GM12878 (cell line): ENCODE measurements at regions not wholly inside any gene's neighbourhood (a gene's known extent, or its start where the extent isn't known, plus 50 kb on each side); places are given as distances from the start of the nearest gene placed in this dataset.

Experiments
- ATAC-seq: fragments of 200-7000 bp; cut with Tn5 transposase; 3 replicates; pipeline ENCODE4 v1.9.1; 2020; ENCODE audit warnings: mild to moderate bottlenecking, moderate library complexity
- BruUV-seq: library from RNA; stranded (reverse); fragments of 400-500 nt; replicated peaks from 2 replicates; lab custom pipeline; 2021; lab: Mats Ljungman, UMichigan
- CTCF ChIA-PET: fragments of 300-600 bp; sonication (Branson Sonifier 250); formaldehyde crosslinking; extraction: SDS; loops from one replicate; lab custom pipeline; 2021; ENCODE audit warnings: inconsistent platforms; lab: Yijun Ruan, JAX
- POLR2A ChIA-PET: fragments of 350-600 bp; formaldehyde crosslinking; extraction: SDS; loops from one replicate; lab custom pipeline; 2021; ENCODE audit warnings: inconsistent platforms; lab: Charles Lee
- RAD21 ChIA-PET: fragments of 300-600 bp; sonication (Branson Sonifier 250); formaldehyde crosslinking; loops from one replicate; lab custom pipeline; 2023; ENCODE audit warnings: antibody characterized with exemption; ENCODE audit not compliant: unreplicated experiment; lab: Charles Lee
- SMC1A ChIA-PET: fragments of 300-600 bp; sonication (Branson Sonifier 250); formaldehyde crosslinking; loops from one replicate; lab custom pipeline; 2023; ENCODE audit not compliant: unreplicated experiment, uncharacterized antibody; lab: Charles Lee
- DNase-seq: peaks from one replicate; pipeline ENCODE4 v3.0.0-alpha.2; 2011; ENCODE audit warnings: low read depth, low spot score
- FAIRE-seq: peaks from 3 replicates; lab custom pipeline; 2011; peaks lifted over from hg19 to GRCh38; lab: Jason Lieb, UNC
- H2AFZ ChIP-seq: 2 replicates; pipeline ENCODE4 v1.6.0; 2011; ENCODE audit warnings: low read depth, low read length, control low read depth; ENCODE audit not compliant: control insufficient read depth
- H3K27ac ChIP-seq: 2 replicates; pipeline ENCODE4 v1.5.1; 2011; ENCODE audit warnings: control low read depth; ENCODE audit not compliant: control insufficient read depth, insufficient read depth
- H3K27me3 ChIP-seq, 2 experiments: replicated peaks in 1 of 2; 2 replicates each; pipeline versions ENCODE4 v1.6.0 to v1.6.1; 2011; ENCODE audit warnings: low read length in 1 of 2; ENCODE audit not compliant: control insufficient read depth in 2 of 2, insufficient read depth in 2 of 2
- H3K36me3 ChIP-seq, 2 experiments: 2 replicates each; pipeline ENCODE4 v1.5.1; 2011; ENCODE audit warnings: low read length in 1 of 2; ENCODE audit not compliant: control insufficient read depth in 2 of 2, insufficient read depth in 2 of 2
- H3K4me1 ChIP-seq: 2 replicates; pipeline ENCODE4 v1.6.1; 2011; ENCODE audit warnings: mild to moderate bottlenecking, low read length, moderate library complexity, mixed read lengths; ENCODE audit not compliant: control insufficient read depth, insufficient read depth
- H3K4me2 ChIP-seq: 2 replicates; pipeline ENCODE4 v1.6.0; 2011; ENCODE audit warnings: control low read depth; ENCODE audit not compliant: control insufficient read depth, insufficient read depth
- H3K4me3 ChIP-seq: fragments of 200-600 bp; sonication (generic); 2 replicates; pipeline ENCODE4 v1.5.1; 2016
- H3K79me2 ChIP-seq: 2 replicates; pipeline ENCODE4 v1.6.0; 2011; ENCODE audit warnings: low read length; ENCODE audit not compliant: control insufficient read depth, insufficient read depth
- H3K9ac ChIP-seq: 2 replicates; pipeline ENCODE4 v1.8.0; 2011; ENCODE audit warnings: low read length, control low read depth, mixed read lengths; ENCODE audit not compliant: control insufficient read depth, insufficient read depth
- H3K9me3 ChIP-seq: replicated peaks from 3 replicates; pipeline ENCODE4 v1.5.1; 2011; ENCODE audit warnings: mild to moderate bottlenecking, low read length; ENCODE audit not compliant: control insufficient read depth, insufficient read depth
- H4K20me1 ChIP-seq: 2 replicates; pipeline ENCODE4 v1.6.0; 2011; ENCODE audit not compliant: control insufficient read depth, insufficient read depth
- HDGF ChIP-seq: fragments of 450-650 bp; IDR thresholded peaks from 2 replicates; pipeline ENCODE4 v1.6.1; 2016; ENCODE audit warnings: antibody characterized with exemption
- IKZF1 ChIP-seq: fragments of 450-650 bp; conservative IDR thresholded peaks from 2 replicates; pipeline ENCODE4 v1.6.1; 2017; ENCODE audit warnings: antibody characterized with exemption, mild to moderate bottlenecking
- MTA2 ChIP-seq: fragments of 450-650 bp; IDR thresholded peaks from 2 replicates; pipeline ENCODE4 v1.6.1; 2016; ENCODE audit warnings: low read depth, mild to moderate bottlenecking, moderate library complexity
- MXI1 ChIP-seq: fragments of 150-350 bp; IDR thresholded peaks from 2 replicates; pipeline ENCODE4 v1.6.1; 2011; ENCODE audit warnings: low read depth, mild to moderate bottlenecking, inconsistent platforms, low read length, improper control_type of control experiment
- NFXL1 ChIP-seq: fragments of 450-650 bp; IDR thresholded peaks from 2 replicates; pipeline ENCODE4 v1.6.1; 2017; ENCODE audit warnings: antibody characterized with exemption, mild to moderate bottlenecking, borderline replicate concordance
- NRF1 ChIP-seq: conservative IDR thresholded peaks from 2 replicates; pipeline ENCODE4 v1.6.1; 2011; ENCODE audit warnings: mild to moderate bottlenecking, low read depth, low read length, improper control_type of control experiment
- PML ChIP-seq: IDR thresholded peaks from 2 replicates; pipeline ENCODE4 v1.6.1; 2012; ENCODE audit warnings: low read length, inconsistent platforms
- POU2F2 ChIP-seq: IDR thresholded peaks from 3 replicates; pipeline ENCODE4 v1.6.1; 2011; ENCODE audit warnings: low read depth, mild to moderate bottlenecking, low read length, borderline replicate concordance
- RUNX3 ChIP-seq: IDR thresholded peaks from 2 replicates; pipeline ENCODE4 v1.6.1; 2012; ENCODE audit warnings: low read length, inconsistent platforms
- SRF ChIP-seq, 2 experiments: IDR thresholded peaks; 2 replicates each; pipeline ENCODE4 v1.6.1; 2011; ENCODE audit warnings: low read depth in 2 of 2, low read length in 2 of 2, mild to moderate bottlenecking in 1 of 2, moderate library complexity in 1 of 2
- TBL1XR1 ChIP-seq: IDR thresholded peaks from 2 replicates; pipeline ENCODE4 v1.6.1; 2012; ENCODE audit warnings: low read depth, low read length, improper control_type of control experiment
- WRNIP1 ChIP-seq: IDR thresholded peaks from 2 replicates; pipeline ENCODE4 v1.6.1; 2011; ENCODE audit warnings: low read depth, low read length, improper control_type of control experiment, borderline replicate concordance
- YY1 ChIP-seq: IDR thresholded peaks from 2 replicates; pipeline ENCODE4 v1.6.1; 2011; ENCODE audit warnings: low read depth, mild to moderate bottlenecking, low read length
- ZNF384 ChIP-seq: IDR thresholded peaks from 2 replicates; pipeline ENCODE4 v1.6.1; 2012; ENCODE audit warnings: low read depth, mild to moderate bottlenecking, low read length, improper control_type of control experiment, borderline replicate concordance
- in situ Hi-C: fragments of 300-500 bp; cut with MboI; formaldehyde crosslinking; loops from 9 replicates; pipeline ENCODE4 v1.14.3; 2018; ENCODE audit warnings: mixed read lengths
- intact Hi-C: fragments of 100-400 bp; cut with micrococcal nuclease; formaldehyde crosslinking; loops from one replicate; pipeline ENCODE4 v1.14.2; 2022; ENCODE audit not compliant: unreplicated experiment
- TF ChIP-seq, protein P1 (sequence below): IDR thresholded peaks from 2 replicates; pipeline ENCODE4 v1.6.1; 2012; ENCODE audit warnings: mild to moderate bottlenecking, low read depth, low read length
- TF ChIP-seq, protein P2 (sequence below): fragments of 450-650 bp; IDR thresholded peaks from 2 replicates; pipeline ENCODE4 v1.6.1; 2017; ENCODE audit warnings: borderline replicate concordance
- TF ChIP-seq, protein P3 (sequence below): IDR thresholded peaks from 2 replicates; pipeline ENCODE4 v1.6.1; 2011; ENCODE audit warnings: borderline replicate concordance, low read depth, mild to moderate bottlenecking, moderate library complexity, mixed read lengths, low read length; ENCODE audit not compliant: insufficient read depth; ENCODE audit errors: extremely low read length
- TF ChIP-seq, protein P4 (sequence below): fragments of 450-650 bp; IDR thresholded peaks from 2 replicates; pipeline ENCODE4 v1.6.1; 2017; ENCODE audit warnings: mild to moderate bottlenecking, low read depth, inconsistent platforms; ENCODE audit not compliant: poor library complexity, severe bottlenecking

DNA sequence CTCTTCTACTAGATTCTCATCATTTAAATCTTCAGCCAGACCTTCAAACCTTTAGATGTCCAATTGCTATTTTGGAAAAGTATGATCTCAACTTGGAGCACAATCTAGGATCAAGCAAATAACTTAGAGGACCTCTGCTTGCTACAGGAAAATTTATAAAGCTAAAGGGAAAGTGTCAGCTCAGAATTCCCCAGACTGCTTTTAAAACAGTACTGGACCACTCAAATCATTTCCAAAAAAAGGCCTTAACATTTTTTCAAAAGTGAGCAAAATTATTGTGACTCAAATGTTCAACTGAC lies 169.8 kb downstream of the PARM1 start:
- ChIA-PET CTCF (interaction anchor here (2.1 kb wide), 1 partner anchor 8 kb away, joined by 4 read pairs; no protein-coding TSS in a partner anchor), SMC1A (interaction anchor here (0.7 to 3.4 kb wide), 10 partner anchors 9 to 185 kb away, joined by 3 to 9 read pairs (median 4); partner anchors contain the start of gene PARM1), RAD21 (interaction anchor here (1.0 to 2.3 kb wide), 4 partner anchors 32 to 187 kb away, joined by 3 to 7 read pairs (median 3); no protein-coding TSS in a partner anchor), POLR2A (interaction anchor here (0.6 kb wide), 1 partner anchor 1941 kb away, joined by 4 read pairs; no protein-coding TSS in a partner anchor)
- Histone ChIP-seq H3K4me1 (peaks cover 34% of the 10 kb centered on the region), H3K4me3 (no peak overlapping the region), H3K4me2 (peak overlapping the region; percentile 53; the same call in 1 of the 2 replicates), H3K27me3 (no peaks in the 10 kb centered on the region), H3K36me3 (no peaks in the 10 kb centered on the region), H3K9ac (no peak overlapping the region), H4K20me1 (no peaks in the 10 kb centered on the region), H3K9me3 (no peaks in the 10 kb centered on the region), H2AFZ (no peak overlapping the region), H3K79me2 (no peaks in the 10 kb centered on the region), H3K27ac (peak overlapping the region; percentile 54; the same call in 1 of the 2 replicates)
- FAIRE-seq (no peak), ATAC-seq (no peak), DNase-seq (no peak)
- intact Hi-C loops, result loop anchor here (5.0 kb wide), 1 partner anchor 170 kb away; the partner anchor contains the start of gene PARM1
- no TSS peak for BruUV-seq
- TF ChIP-seq NFXL1 (no peak), MXI1 (no peak), PML (no peak), SRF (IDR thresholded peaks at IDR 0.05; ENCODE audit: low read depth in 2 of 2, low read length in 2 of 2) (no peak), RUNX3 (no peak), POU2F2 (no peak), IKZF1 (no peak), YY1 (no peak), MTA2 (no peak), HDGF (no peak), WRNIP1 (no peak), TBL1XR1 (no peak), ZNF384 (no peak), NRF1 (no peak)
- TF ChIP-seq, protein P1, sequence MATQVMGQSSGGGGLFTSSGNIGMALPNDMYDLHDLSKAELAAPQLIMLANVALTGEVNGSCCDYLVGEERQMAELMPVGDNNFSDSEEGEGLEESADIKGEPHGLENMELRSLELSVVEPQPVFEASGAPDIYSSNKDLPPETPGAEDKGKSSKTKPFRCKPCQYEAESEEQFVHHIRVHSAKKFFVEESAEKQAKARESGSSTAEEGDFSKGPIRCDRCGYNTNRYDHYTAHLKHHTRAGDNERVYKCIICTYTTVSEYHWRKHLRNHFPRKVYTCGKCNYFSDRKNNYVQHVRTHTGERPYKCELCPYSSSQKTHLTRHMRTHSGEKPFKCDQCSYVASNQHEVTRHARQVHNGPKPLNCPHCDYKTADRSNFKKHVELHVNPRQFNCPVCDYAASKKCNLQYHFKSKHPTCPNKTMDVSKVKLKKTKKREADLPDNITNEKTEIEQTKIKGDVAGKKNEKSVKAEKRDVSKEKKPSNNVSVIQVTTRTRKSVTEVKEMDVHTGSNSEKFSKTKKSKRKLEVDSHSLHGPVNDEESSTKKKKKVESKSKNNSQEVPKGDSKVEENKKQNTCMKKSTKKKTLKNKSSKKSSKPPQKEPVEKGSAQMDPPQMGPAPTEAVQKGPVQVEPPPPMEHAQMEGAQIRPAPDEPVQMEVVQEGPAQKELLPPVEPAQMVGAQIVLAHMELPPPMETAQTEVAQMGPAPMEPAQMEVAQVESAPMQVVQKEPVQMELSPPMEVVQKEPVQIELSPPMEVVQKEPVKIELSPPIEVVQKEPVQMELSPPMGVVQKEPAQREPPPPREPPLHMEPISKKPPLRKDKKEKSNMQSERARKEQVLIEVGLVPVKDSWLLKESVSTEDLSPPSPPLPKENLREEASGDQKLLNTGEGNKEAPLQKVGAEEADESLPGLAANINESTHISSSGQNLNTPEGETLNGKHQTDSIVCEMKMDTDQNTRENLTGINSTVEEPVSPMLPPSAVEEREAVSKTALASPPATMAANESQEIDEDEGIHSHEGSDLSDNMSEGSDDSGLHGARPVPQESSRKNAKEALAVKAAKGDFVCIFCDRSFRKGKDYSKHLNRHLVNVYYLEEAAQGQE, result no peak
- TF ChIP-seq, protein P2, sequence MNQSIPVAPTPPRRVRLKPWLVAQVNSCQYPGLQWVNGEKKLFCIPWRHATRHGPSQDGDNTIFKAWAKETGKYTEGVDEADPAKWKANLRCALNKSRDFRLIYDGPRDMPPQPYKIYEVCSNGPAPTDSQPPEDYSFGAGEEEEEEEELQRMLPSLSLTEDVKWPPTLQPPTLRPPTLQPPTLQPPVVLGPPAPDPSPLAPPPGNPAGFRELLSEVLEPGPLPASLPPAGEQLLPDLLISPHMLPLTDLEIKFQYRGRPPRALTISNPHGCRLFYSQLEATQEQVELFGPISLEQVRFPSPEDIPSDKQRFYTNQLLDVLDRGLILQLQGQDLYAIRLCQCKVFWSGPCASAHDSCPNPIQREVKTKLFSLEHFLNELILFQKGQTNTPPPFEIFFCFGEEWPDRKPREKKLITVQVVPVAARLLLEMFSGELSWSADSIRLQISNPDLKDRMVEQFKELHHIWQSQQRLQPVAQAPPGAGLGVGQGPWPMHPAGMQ, result no peak
- TF ChIP-seq, protein P3, sequence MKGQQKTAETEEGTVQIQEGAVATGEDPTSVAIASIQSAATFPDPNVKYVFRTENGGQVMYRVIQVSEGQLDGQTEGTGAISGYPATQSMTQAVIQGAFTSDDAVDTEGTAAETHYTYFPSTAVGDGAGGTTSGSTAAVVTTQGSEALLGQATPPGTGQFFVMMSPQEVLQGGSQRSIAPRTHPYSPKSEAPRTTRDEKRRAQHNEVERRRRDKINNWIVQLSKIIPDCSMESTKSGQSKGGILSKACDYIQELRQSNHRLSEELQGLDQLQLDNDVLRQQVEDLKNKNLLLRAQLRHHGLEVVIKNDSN, result no peak
- TF ChIP-seq, protein P4, sequence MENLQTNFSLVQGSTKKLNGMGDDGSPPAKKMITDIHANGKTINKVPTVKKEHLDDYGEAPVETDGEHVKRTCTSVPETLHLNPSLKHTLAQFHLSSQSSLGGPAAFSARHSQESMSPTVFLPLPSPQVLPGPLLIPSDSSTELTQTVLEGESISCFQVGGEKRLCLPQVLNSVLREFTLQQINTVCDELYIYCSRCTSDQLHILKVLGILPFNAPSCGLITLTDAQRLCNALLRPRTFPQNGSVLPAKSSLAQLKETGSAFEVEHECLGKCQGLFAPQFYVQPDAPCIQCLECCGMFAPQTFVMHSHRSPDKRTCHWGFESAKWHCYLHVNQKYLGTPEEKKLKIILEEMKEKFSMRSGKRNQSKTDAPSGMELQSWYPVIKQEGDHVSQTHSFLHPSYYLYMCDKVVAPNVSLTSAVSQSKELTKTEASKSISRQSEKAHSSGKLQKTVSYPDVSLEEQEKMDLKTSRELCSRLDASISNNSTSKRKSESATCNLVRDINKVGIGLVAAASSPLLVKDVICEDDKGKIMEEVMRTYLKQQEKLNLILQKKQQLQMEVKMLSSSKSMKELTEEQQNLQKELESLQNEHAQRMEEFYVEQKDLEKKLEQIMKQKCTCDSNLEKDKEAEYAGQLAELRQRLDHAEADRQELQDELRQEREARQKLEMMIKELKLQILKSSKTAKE, result no peak
- in situ Hi-C loops, result no loop called here
